HepG2 (cell line): ENCODE measurements at regions not wholly inside any gene's neighbourhood (a gene's known extent, or its start where the extent isn't known, plus 50 kb on each side); places are given as distances from the start of the nearest gene placed in this dataset.

Experiments used
- IRF1 ChIP-seq: sonication (generic); formaldehyde crosslinking; IDR thresholded peaks from 2 replicates; pipeline ENCODE4 v1.4.0; 2020; ENCODE audit warnings: low read depth, mild to moderate bottlenecking, missing genetic modification reagents
- ZBED4 ChIP-seq: sonication (generic); formaldehyde crosslinking; IDR thresholded peaks from 2 replicates; pipeline ENCODE4 v1.4.0; 2020; ENCODE audit warnings: missing genetic modification reagents, borderline replicate concordance
- ZFX ChIP-seq: sonication (generic); formaldehyde crosslinking; IDR thresholded peaks from 2 replicates; pipeline ENCODE4 v1.4.0; 2020; ENCODE audit warnings: mild to moderate bottlenecking, low read depth, missing genetic modification reagents, moderate library complexity
- ZNF3 ChIP-seq: IDR thresholded peaks from 2 replicates; pipeline ENCODE4 v1.7.0; 2017; ENCODE audit warnings: inconsistent platforms
- ZNF318 ChIP-seq: sonication (generic); formaldehyde crosslinking; IDR thresholded peaks from 2 replicates; pipeline ENCODE4 v1.4.0; 2020; ENCODE audit warnings: mild to moderate bottlenecking, missing genetic modification reagents

GRCh38 chr6:6981681-6982322 lies 126.0 kb upstream of the RREB1 start (continued):
- TF ChIP-seq ZBED4 (CRISPR knock-in tag) (no peak), ZNF318 (no peak), IRF1 (CRISPR knock-in tag) (no peak), ZNF3 (CRISPR knock-in tag) (no peak), ZFX (CRISPR knock-in tag) (no peak)
